ENCODE measurements at regions not wholly inside any gene's neighbourhood (a gene's known extent, or its start where the extent isn't known, plus 50 kb on each side); places are given as distances from the start of the nearest gene placed in this dataset.

DNA sequence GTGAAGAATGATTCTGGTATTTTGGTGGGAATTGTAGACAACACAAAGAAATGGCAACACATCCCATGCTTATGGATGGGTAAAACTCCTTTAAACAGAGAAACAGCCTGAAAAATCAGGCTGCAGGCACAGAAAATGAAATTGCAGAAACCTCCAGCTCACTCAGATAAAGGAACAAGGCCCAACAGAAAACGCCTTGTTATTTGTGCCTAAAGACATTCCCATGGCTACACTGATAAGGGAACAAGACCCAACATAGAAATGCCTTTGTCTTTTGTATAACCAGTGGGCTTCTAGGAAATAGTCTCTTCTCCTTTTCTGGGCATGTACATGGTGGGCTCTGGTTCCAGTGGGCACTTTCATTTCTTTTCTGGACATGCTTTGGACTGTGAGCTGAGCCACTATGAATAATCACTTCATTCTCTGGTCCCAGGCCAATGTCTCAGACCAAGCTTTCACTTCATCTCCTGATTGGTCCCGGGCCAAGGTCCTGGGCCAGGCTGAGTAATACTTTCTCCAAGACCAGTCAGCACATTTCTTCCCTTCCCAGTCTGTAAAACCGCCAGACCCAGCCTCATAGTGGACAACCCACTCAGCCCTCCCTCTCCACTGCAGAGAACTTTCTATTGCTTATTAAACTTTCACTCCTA is 160.5 kb downstream of the TBX22 start:
- DNase-seq (ENCODE audit: extremely low read depth, insufficient read length): no peak
- no peak overlapping the region for H3K4me3 ChIP-seq (replicated peaks; ENCODE audit: low read depth, low read length)
- H3K36me3 ChIP-seq (ENCODE audit: control insufficient read depth, insufficient read depth, low read length): no peaks in the 10 kb centered on the region
- TF ChIP-seq CTCF (IDR thresholded peaks at IDR 0.05; ENCODE audit: insufficient read depth, low read length, poor library complexity, severe bottlenecking): no peak
- H3K27me3 ChIP-seq (replicated peaks; ENCODE audit: control insufficient read depth, insufficient read depth, low read length): no peaks in the 10 kb centered on the region

GRCh38 chrX:80181079-80181478 is 166.5 kb downstream of the TBX22 start:
- no peaks in the 10 kb centered on the region for H3K27me3 ChIP-seq (replicated peaks; ENCODE audit: control insufficient read depth, insufficient read depth, low read length)
- DNase-seq (ENCODE audit: extremely low read depth, insufficient read length): no peak
- no peak for TF ChIP-seq CTCF (IDR thresholded peaks at IDR 0.05; ENCODE audit: insufficient read depth, low read length, poor library complexity, severe bottlenecking)
- H3K36me3 ChIP-seq (ENCODE audit: control insufficient read depth, insufficient read depth, low read length): no peaks in the 10 kb centered on the region
- no peak overlapping the region for H3K4me3 ChIP-seq (replicated peaks; ENCODE audit: low read depth, low read length)

GRCh38 chrX:80184854-80185253 is 170.3 kb downstream of the TBX22 start:
- H3K27me3 ChIP-seq (replicated peaks; ENCODE audit: control insufficient read depth, insufficient read depth, low read length): no peaks in the 10 kb centered on the region
- H3K36me3 ChIP-seq (ENCODE audit: control insufficient read depth, insufficient read depth, low read length): no peaks in the 10 kb centered on the region
- no peak for DNase-seq (ENCODE audit: extremely low read depth, insufficient read length)
- no peak for TF ChIP-seq CTCF (IDR thresholded peaks at IDR 0.05; ENCODE audit: insufficient read depth, low read length, poor library complexity, severe bottlenecking)
- H3K4me3 ChIP-seq (replicated peaks; ENCODE audit: low read depth, low read length): no peak overlapping the region

DNA sequence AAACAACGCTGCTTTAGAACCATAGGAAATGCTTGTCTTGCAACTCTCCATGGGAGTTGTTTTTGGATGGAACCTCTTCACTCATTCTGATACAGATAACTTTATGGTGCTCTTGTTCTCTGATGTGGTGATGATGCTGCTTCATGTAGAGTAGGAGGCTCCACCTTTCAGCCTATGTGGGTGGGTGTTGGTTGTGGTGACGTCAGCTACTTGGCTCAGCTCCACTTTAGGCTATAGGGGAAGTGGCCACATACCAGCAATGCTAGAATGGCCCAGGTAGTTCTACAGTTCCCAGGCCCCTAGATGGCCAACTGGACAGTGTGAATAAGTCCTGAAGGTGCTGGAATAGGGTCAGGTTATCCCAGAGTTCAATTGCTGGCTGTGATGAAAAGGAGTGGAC is 192.1 kb downstream of the TBX22 start:
- TF ChIP-seq CTCF (IDR thresholded peaks at IDR 0.05; ENCODE audit: insufficient read depth, low read length, poor library complexity, severe bottlenecking): no peak
- H3K4me3 ChIP-seq (replicated peaks; ENCODE audit: low read depth, low read length): no peak overlapping the region
- no peaks in the 10 kb centered on the region for H3K27me3 ChIP-seq (replicated peaks; ENCODE audit: control insufficient read depth, insufficient read depth, low read length)
- H3K36me3 ChIP-seq (ENCODE audit: control insufficient read depth, insufficient read depth, low read length): no peaks in the 10 kb centered on the region
- DNase-seq (ENCODE audit: extremely low read depth, insufficient read length): no peak

DNA sequence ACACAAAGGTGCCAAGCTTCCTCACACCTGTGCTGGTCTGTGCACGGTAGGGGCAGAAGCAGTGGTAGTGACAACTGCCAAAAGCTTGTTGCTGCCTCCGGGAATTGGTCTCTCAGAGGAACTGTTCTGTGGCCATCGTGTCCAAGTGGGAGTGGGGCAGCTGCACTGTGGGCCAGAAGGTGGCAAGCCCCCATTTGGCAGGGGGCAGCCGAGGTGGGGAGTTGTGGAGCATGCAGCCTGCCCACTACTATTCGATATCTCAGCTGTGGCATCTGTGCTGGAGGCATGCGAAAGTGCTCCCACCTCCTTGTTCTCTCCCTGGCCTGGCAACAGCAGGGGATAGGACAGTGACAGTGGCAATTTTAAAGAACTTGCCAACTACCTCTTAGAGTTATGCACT is 192.8 kb downstream of the TBX22 start:
- TF ChIP-seq CTCF (IDR thresholded peaks at IDR 0.05; ENCODE audit: insufficient read depth, low read length, poor library complexity, severe bottlenecking): no peak
- no peak for DNase-seq (ENCODE audit: extremely low read depth, insufficient read length)
- no peak overlapping the region for H3K4me3 ChIP-seq (replicated peaks; ENCODE audit: low read depth, low read length)
- no peaks in the 10 kb centered on the region for H3K27me3 ChIP-seq (replicated peaks; ENCODE audit: control insufficient read depth, insufficient read depth, low read length)
- no peaks in the 10 kb centered on the region for H3K36me3 ChIP-seq (ENCODE audit: control insufficient read depth, insufficient read depth, low read length)

DNA sequence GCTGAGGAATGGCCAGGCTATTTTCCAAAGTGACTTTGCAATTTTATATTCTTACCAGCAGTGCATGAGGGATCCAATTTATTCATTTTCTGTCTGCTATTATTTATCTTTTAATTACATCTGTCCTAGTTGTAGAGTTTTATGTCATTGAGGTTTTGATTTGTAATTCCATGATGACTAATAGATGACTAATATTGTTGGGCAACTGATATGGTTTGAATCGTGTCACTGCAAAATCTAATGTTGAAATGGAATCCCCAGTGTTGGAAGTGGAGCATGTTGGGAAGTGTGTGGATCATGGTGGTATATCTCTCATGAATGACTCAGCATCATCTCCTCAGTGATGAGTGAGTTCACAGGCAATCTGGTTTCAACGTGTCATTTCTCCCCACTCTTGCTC is 201.5 kb downstream of the TBX22 start:
- DNase-seq (ENCODE audit: extremely low read depth, insufficient read length): no peak
- no peak for TF ChIP-seq CTCF (IDR thresholded peaks at IDR 0.05; ENCODE audit: insufficient read depth, low read length, poor library complexity, severe bottlenecking)
- Histone ChIP-seq H3K4me3 (replicated peaks; ENCODE audit: low read depth, low read length) (no peak overlapping the region), H3K27me3 (replicated peaks; ENCODE audit: control insufficient read depth, insufficient read depth, low read length) (no peaks in the 10 kb centered on the region), H3K36me3 (ENCODE audit: control insufficient read depth, insufficient read depth, low read length) (no peaks in the 10 kb centered on the region)

Data from GM06990 (cell line).